Dedifferentiated amniotic fluid mesenchymal stem cell (primary cell): ENCODE measurements at regions not wholly inside any gene's neighbourhood (a gene's known extent, or its start where the extent isn't known, plus 50 kb on each side); places are given as distances from the start of the nearest gene placed in this dataset.

Experiments used
- DNase-seq: peaks from one replicate; pipeline ENCODE4 v3.0.0-alpha.2; 2016; ENCODE audit errors: extremely low spot score

GRCh38 chr4:96097040-96097607 is 257.2 kb downstream of the PDHA2 start:
- DNase-seq: no peak

GRCh38 chr4:96097693-96098092 is 257.8 kb downstream of the PDHA2 start:
- no peak for DNase-seq

- DNase-seq: no peak
Measured at GRCh38 chr4:96099031-96099430, 259.1 kb downstream of the PDHA2 start.

- DNase-seq: no peak
Measured at GRCh38 chr4:96102541-96103026, 262.7 kb downstream of the PDHA2 start.

GRCh38 chr4:96103086-96103485 is 263.2 kb downstream of the PDHA2 start:
- DNase-seq: no peak

- DNase-seq: no peak
Measured at GRCh38 chr4:96108146-96108545, 268.3 kb downstream of the PDHA2 start.

- DNase-seq: no peak
Measured at GRCh38 chr4:96112631-96113030, 272.7 kb downstream of the PDHA2 start.

- DNase-seq: no peak
Measured at GRCh38 chr4:96120206-96120605, 280.3 kb downstream of the PDHA2 start.

- no peak for DNase-seq
Measured at GRCh38 chr4:96126227-96126626, 286.3 kb downstream of the PDHA2 start.

- no peak for DNase-seq
Measured at GRCh38 chr4:96131186-96131585, 291.3 kb downstream of the PDHA2 start.

- no peak for DNase-seq
Measured at GRCh38 chr4:96134806-96135205, 294.9 kb downstream of the PDHA2 start.

GRCh38 chr4:96136056-96136455 is 296.2 kb downstream of the PDHA2 start:
- no peak for DNase-seq

- DNase-seq: no peak
Measured at GRCh38 chr4:96139251-96139929, 299.5 kb downstream of the PDHA2 start.

GRCh38 chr4:96145601-96146000 is 305.7 kb downstream of the PDHA2 start:
- no peak for DNase-seq

- DNase-seq: no peak
Measured at GRCh38 chr4:96146686-96147085, 306.8 kb downstream of the PDHA2 start.

GRCh38 chr4:96149894-96150293 is 310.0 kb downstream of the PDHA2 start:
- DNase-seq: no peak

- no peak for DNase-seq
Measured at GRCh38 chr4:96150466-96150865, 310.6 kb downstream of the PDHA2 start.

GRCh38 chr4:96152824-96153223 is 312.9 kb downstream of the PDHA2 start:
- no peak for DNase-seq

- no peak for DNase-seq
Measured at GRCh38 chr4:96154676-96155075, 314.8 kb downstream of the PDHA2 start.

GRCh38 chr4:96162636-96163035 is 322.7 kb downstream of the PDHA2 start:
- DNase-seq: no peak

- DNase-seq: peak; percentile 93
Measured at GRCh38 chr4:96164814-96165351, 325.0 kb downstream of the PDHA2 start.

- no peak for DNase-seq
Measured at GRCh38 chr4:96166806-96167205, 326.9 kb downstream of the PDHA2 start.

- no peak for DNase-seq
Measured at GRCh38 chr4:96170198-96170597, 330.3 kb downstream of the PDHA2 start.
